Left renal cortex interstitium (tissue), 4 donors: ENCODE measurements at regions not wholly inside any gene's neighbourhood (a gene's known extent, or its start where the extent isn't known, plus 50 kb on each side); places are given as distances from the start of the nearest gene placed in this dataset.
A peak's percentile ranks its signal among the peaks of the same experiment; 100 is the strongest.

Source experiments
- DNase-seq, 4 donors: peaks; one replicate each; pipeline ENCODE4 v3.0.0-alpha.2; 2013; ENCODE audit warnings: low read depth in 4 of 4, low spot score in 2 of 4, missing footprints in 1 of 4

GRCh38 chr3:106249981-106250380 is 381.2 kb upstream of the CBLB start:
- DNase-seq = no peak

DNA sequence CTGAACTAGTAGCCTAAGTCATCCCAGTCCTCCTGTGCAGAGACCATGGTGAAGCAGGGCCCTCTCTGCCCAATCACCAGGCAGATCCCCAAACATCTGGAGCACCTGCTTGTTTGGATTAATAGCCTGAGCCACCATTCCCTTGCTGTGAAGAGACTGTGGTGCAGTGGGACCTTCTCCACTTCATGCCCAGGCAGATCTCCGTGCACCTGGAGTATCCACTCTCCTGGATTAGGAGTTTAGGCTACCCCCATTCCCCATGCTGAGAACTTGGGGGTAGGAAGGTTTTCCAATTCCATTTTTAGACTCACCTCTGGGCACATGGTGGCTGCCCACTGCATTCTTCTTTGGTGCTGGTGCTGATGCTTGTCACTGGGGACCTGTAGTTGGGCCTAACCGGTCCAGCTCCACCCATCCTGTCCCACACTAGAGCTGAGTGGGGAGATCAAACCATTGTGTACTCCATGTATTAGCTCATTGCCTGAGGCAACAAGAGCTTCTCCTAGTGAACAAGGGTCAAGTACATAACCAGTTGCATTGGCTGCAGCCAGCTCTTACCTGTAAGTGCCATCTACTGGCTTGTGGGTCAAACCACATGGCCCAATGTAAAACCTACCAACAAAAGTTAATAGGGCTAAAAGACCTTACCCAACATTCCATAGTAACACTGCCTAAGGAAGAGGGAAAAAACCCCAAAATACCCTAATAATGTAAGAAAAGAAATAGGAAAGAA is 382.5 kb upstream of the CBLB start:
- no peak for DNase-seq

DNA sequence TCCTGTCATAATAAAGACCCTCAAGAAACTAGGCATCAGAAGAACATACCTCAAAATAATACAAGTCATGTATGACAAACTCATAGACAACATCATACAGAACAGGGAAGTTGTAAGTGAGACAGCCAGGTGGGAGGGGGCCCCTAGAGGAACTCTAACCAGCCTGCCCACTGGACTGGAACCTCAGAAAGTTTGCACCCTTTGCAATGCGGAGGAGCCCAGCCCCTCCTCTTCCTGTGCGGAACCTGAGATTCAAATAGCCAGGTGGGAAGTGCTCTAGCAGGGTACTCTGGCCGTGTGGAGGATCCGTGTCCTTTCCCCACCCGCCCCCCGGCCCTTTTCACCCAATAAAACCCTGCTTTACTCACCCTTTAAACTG is 387.0 kb upstream of the CBLB start:
- DNase-seq = no peak

DNA sequence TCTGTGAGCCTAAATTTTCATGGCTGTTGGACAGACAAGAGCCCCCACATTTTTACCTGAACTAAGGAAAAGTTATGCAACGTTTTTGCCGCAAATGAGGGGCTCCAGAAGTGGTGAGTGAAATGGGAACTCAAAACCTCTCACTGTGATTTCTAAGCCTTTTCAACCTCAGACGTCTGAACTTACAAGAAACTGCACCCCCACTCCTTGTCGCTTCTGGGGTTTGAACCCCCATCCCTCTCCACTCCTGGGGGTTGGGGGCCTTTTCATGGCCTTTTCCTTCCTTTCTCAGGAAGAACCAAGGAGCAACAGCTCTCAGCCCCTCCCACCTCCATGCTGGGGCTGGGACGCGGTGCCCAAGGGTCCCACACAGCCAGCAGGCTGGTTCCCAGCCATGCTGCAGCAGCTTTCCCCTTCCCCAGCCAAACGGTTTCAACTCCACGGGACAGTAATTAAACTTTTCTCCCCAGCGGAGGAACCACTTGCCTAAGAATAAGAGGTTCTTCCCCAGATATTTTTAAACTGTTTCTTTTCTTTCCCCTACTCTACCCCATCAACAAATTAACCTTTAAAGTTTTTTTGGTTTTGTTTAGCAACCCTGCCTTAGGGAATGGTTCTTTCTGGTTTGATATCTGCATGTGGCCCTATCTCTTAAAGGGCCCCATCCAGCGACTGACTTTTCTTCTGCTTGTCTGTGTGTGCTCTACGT is 387.6 kb upstream of the CBLB start:
- no peak for DNase-seq

DNA sequence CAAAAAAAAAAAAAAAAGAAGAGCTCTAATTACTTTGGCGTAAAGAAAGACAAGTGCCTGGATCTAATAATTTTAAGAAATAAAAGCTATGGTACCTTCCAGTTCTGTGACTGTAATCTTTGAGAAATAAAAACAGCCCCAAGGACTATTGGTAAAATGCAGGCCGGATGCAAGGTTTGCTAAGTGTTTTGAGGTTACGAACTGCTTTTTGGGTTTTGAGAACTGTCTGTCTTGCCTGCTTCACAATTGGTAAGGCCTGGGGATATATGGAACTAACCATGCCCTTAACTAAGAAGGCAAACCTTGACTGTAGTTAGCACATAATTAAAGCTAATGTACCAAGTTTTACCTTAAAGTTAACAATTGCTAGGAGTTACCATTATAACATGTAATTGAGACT is 388.4 kb upstream of the CBLB start:
- DNase-seq = no peak

DNA sequence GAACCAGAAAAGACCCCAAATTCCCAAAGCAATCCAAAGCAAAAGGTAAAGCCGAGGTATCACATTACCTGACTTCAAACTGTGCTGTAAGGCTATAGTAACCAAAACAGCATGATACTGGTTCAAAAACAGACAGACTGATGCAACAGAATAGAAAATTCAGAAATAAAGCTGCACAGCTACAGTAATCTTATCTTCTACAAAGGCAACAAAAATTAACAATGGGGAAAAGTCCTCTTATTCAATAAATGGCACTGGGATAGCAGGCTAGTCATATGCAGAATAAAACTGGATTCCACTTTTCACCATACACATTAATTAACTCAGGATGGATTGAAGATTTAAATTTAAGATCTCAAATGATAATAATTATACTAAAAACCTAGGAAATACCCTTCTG is 392.6 kb upstream of the CBLB start:
- no peak for DNase-seq

GRCh38 chr3:106261915-106262683 is 393.3 kb upstream of the CBLB start:
- DNase-seq = no peak

- DNase-seq = no peak
Measured at GRCh38 chr3:106263011-106263410, 394.2 kb upstream of the CBLB start.

- no peak for DNase-seq
Measured at GRCh38 chr3:106263546-106263945, 394.7 kb upstream of the CBLB start.

GRCh38 chr3:106265704-106266103 is 396.9 kb upstream of the CBLB start:
- DNase-seq = no peak

DNA sequence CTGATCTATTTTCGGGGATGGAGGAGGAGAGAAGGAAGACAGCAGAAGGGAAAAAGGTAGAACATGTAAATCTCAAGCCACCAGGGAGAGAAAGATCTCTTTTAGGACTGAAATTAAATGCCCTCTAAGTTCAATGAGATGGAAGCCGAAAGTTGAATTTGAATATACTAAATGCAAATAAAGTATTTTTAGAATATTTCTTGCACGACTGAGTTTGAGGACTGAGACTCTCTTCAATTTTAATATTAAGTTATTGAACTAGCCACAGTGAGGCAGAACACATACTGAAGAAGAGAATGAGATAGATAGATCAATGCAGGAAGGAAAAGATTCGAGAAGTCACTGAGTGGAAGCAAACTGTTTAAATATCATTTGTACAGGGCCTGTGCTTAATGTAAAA is 399.9 kb upstream of the CBLB start:
- DNase-seq = no peak

DNA sequence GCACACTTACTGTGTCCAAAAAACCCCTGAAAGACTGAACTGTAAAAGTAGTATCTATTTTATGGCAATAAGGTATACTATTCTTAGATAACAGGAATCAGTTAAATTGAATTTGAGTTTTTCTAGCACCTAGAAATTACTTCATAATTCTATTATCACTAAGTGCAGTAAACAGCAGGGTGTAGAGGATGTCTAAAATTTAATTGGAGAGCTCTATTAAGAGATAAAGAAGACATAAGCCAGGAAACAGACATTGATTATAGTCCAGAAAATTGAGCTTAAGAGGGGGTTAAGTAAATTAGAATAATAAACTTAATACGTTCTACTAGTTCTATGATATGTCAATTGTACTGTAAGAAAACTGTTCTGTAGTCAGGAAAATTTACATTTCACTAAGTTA is 403.5 kb upstream of the CBLB start:
- no peak for DNase-seq

- DNase-seq = no peak
Measured at GRCh38 chr3:106275592-106275991, 406.8 kb upstream of the CBLB start.

- no peak for DNase-seq
Measured at GRCh38 chr3:106276151-106276550, 407.3 kb upstream of the CBLB start.

DNA sequence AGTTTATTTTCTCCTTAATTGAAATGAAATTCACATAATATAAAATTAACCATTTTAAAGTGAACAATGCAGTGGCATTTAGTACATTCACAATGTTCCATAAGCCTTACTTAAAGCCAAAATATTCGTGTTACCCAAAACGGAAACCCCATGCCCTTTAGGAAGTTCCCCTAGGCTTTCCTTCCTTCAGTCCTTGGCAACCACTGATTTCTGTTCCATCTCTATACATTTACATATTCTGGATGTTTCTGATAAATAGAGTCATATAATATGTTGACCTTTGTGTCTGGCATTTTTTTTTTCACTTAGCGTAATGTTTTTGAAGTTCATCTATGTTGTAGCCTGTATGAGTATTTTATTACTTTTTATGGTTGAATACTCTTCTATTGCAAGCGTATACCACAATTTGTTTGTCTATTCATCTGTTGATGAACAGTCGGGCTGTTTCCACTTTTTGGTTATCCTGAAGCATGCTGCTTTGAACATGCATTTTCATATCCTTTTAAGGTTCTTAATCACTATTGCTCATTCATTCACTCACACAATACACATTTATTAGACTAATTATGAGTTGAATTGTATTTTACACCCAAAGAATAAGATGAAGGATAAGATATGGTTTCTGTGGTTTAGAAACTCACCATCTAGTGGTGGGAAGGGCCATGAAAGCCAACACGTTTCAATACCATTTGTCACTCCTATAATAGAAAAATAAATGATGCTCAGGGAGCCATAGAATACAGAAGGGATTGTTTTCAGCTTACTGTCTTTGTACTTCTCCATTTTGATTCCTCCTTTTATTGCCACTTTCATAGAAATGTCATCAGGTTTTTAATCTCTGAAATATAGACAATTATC is 408.2 kb upstream of the CBLB start:
- no peak for DNase-seq

DNA sequence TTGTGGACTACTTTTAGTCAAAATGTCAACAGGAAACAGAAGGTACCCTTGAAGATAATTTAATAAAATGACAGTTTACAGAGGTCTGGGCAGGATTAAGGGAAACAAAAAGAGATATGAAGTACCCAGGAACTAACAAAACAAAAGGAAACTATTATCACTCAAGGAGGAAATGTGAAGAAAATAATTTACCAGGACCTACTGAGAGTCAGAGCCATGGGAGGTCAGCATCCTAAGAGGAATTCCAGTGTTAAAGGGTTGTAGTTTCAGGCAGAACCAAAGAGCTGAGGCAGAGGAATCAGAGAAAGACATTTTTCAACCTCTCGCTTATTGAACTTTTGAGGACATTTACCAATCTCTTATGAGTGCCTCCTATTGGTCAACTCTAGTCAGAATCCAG is 408.9 kb upstream of the CBLB start:
- no peak for DNase-seq

DNA sequence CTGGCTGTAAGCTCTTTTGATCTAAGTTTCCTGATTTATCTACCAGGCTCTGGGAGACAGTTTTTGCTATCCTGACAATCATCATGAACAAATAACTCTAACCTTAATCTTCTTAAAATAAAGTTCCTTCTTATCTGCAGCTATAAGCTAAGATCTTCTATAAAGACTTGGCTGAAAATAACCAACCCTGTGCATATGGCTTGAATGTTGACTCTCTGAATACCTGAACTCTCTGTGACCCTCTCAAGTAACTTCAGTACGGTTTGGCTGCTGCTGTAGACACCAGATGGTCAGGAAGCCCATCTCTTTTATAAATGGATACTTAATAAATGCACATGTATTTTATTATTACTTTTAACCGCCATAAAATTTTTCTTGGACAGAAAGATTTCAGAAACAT is 412.4 kb upstream of the CBLB start:
- no peak for DNase-seq

DNA sequence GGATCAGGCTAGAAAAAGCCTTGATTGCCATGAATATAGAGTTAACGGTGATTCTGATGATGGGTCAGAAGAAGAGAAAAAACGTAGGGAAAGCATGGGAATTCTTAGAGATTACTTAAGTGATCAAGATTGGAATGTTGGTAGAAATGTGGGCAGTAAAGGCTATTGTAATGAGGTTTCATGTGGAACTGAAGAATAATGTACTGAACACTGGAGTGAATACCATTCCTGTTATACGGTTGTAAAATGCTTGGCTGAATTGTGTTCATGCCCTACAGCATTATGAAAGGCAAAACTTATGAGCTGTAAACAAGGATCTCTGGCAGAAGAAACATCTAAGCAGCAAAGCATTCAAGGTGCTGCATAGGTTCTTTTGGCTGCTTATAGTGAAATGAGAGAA is 414.1 kb upstream of the CBLB start:
- no peak for DNase-seq

GRCh38 chr3:106288781-106289180 is 420.0 kb upstream of the CBLB start:
- DNase-seq = peak in 1 of 4 donors; percentile 13

DNA sequence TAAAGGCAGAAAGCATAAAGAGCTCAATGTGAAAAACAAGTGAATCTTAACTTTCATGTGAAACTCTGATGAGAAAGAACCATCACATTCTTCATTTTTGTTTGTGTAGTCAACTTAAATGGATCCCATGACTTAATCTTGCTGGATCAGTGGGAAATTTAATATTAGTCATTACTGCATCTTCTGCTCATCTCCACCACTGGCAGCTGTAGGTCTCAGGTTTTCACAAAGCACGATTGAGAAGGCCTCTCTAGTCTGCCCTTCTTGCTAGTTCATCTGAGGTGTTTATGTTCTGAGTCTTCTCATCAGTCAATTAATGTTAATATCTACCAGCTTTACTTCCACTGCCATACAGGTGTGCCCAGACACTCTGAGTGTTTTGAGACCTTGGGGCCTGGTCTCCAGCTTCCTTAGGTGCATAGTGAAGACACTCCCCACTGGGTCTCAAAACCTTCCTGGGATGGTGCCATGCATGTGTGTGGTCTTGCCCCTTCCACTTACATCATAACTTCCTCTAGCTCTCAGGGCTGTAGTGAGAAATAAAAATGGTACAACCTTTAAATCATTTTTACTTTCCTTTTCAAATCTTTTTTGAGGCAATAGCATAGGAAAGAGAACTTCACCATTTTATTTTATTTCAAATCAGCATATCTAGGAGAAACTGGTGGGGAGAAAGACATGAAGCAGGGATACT is 421.6 kb upstream of the CBLB start:
- no peak for DNase-seq
